ENCODE measurements at regions not wholly inside any gene's neighbourhood (a gene's known extent, or its start where the extent isn't known, plus 50 kb on each side); places are given as distances from the start of the nearest gene placed in this dataset.

GRCh38 chr5:4208537-4208936, 612.9 kb downstream of the IRX1 start:
- TF ChIP-seq, protein P1, sequence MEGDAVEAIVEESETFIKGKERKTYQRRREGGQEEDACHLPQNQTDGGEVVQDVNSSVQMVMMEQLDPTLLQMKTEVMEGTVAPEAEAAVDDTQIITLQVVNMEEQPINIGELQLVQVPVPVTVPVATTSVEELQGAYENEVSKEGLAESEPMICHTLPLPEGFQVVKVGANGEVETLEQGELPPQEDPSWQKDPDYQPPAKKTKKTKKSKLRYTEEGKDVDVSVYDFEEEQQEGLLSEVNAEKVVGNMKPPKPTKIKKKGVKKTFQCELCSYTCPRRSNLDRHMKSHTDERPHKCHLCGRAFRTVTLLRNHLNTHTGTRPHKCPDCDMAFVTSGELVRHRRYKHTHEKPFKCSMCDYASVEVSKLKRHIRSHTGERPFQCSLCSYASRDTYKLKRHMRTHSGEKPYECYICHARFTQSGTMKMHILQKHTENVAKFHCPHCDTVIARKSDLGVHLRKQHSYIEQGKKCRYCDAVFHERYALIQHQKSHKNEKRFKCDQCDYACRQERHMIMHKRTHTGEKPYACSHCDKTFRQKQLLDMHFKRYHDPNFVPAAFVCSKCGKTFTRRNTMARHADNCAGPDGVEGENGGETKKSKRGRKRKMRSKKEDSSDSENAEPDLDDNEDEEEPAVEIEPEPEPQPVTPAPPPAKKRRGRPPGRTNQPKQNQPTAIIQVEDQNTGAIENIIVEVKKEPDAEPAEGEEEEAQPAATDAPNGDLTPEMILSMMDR (IDR thresholded peaks at IDR 0.05): no peak
- TF ChIP-seq POLR2A (IDR thresholded peaks at IDR 0.05): no peak

Measured in esophagus squamous epithelium (tissue), 4 donors.